ENCODE measurements at regions not wholly inside any gene's neighbourhood (a gene's known extent, or its start where the extent isn't known, plus 50 kb on each side); places are given as distances from the start of the nearest gene placed in this dataset.

- TF ChIP-seq CREB1 (CRISPR knock-in tag; IDR thresholded peaks at IDR 0.05; ENCODE audit: low read depth) (no peak), ZNF331 (CRISPR knock-in tag; IDR thresholded peaks at IDR 0.05; ENCODE audit: low read depth) (no peak), ZNF114 (CRISPR knock-in tag; IDR thresholded peaks at IDR 0.05) (no peak), STAT1 (IDR thresholded peaks at IDR 0.05; ENCODE audit: unreplicated experiment) (no peak), EZH2phosphoT487 (IDR thresholded peaks at IDR 0.05; ENCODE audit: unreplicated experiment) (no peak), JUNB (IDR thresholded peaks at IDR 0.05; ENCODE audit: unreplicated experiment) (no peak), POLR2AphosphoS5 (IDR thresholded peaks at IDR 0.05; ENCODE audit: low read depth) (no peak)
Observed at GRCh38 chr14:71201840-71202239, 294.6 kb downstream of the PCNX1 start (continued).

GRCh38 chr14:71202881-71203280 is 295.6 kb downstream of the PCNX1 start:
- Histone ChIP-seq H3K4me2 (no peak overlapping the region), H3K79me2 (replicated peaks; ENCODE audit: insufficient read depth) (no peaks in the 10 kb centered on the region), H3K27me3 (ENCODE audit: insufficient read depth) (no peaks in the 10 kb centered on the region), H4K20me1 (replicated peaks; ENCODE audit: insufficient read depth) (no peaks in the 10 kb centered on the region), H3K36me3 (ENCODE audit: insufficient read depth) (no peaks in the 10 kb centered on the region; the same call in 1 of the 2 replicates), H3F3A (replicated peaks; ENCODE audit: low read depth) (no peaks in the 10 kb centered on the region), H3K27ac (ENCODE audit: low read depth) (no peak overlapping the region), H3K4me1 (ENCODE audit: insufficient read depth) (peaks cover 2% of the 10 kb centered on the region; the same call in 1 of the 2 replicates), H3K9me2 (ENCODE audit: insufficient read depth) (peaks cover 11% of the 10 kb centered on the region; the same call in 1 of the 2 replicates), H2AFZ (no peak overlapping the region), H3K4me3 (no peak overlapping the region)
- H3K9me3 Mint-ChIP-seq: peaks cover 22% of the 10 kb centered on the region
- H3K4me1 Mint-ChIP-seq: peaks cover 20% of the 10 kb centered on the region
- ATAC-seq (no peak), DNase-seq (ENCODE audit: low spot score) (no peak)
- peaks cover 12% of the 10 kb centered on the region for H3K36me3 Mint-ChIP-seq (ENCODE audit: low read depth)
- peaks cover 12% of the 10 kb centered on the region for H3K27me3 Mint-ChIP-seq (ENCODE audit: insufficient read depth, low read depth, poor library complexity)
- H3K4me3 Mint-ChIP-seq: no peak overlapping the region
- no peak overlapping the region for H3K27ac Mint-ChIP-seq
- TF ChIP-seq STAT1 (IDR thresholded peaks at IDR 0.05; ENCODE audit: unreplicated experiment): no peak
- no peak for TF ChIP-seq CTCF (conservative IDR thresholded peaks at IDR 0.05; ENCODE audit: low read depth in 2 of 2)
- no peak for TF ChIP-seq NANOG (IDR thresholded peaks at IDR 0.05; ENCODE audit: borderline replicate concordance)
- TF ChIP-seq ZNF462 (CRISPR knock-in tag; IDR thresholded peaks at IDR 0.05): no peak
- no peak for TF ChIP-seq CREB1 (CRISPR knock-in tag; IDR thresholded peaks at IDR 0.05; ENCODE audit: low read depth)
- TF ChIP-seq EZH2 (IDR thresholded peaks at IDR 0.05; ENCODE audit: low read depth, unreplicated experiment): no peak
- no peak for TF ChIP-seq ETS1 (IDR thresholded peaks at IDR 0.05)
- TF ChIP-seq REST (IDR thresholded peaks at IDR 0.05; ENCODE audit: unreplicated experiment): no peak
- no peak for TF ChIP-seq ZNF114 (CRISPR knock-in tag; IDR thresholded peaks at IDR 0.05)
- TF ChIP-seq JUNB (IDR thresholded peaks at IDR 0.05; ENCODE audit: unreplicated experiment): no peak
- no peak for TF ChIP-seq ZNF331 (CRISPR knock-in tag; IDR thresholded peaks at IDR 0.05; ENCODE audit: low read depth)
- TF ChIP-seq EZH2phosphoT487 (IDR thresholded peaks at IDR 0.05; ENCODE audit: unreplicated experiment): no peak

Data from GM23338 (cell line).